Fibroblast of skin of right quadriceps (primary cell): ENCODE measurements at regions not wholly inside any gene's neighbourhood (a gene's known extent, or its start where the extent isn't known, plus 50 kb on each side); places are given as distances from the start of the nearest gene placed in this dataset.
"Not testable (repeated sequence)": the region's sequence is repeated elsewhere in the genome, so short reads cannot be mapped to it uniquely, and the experiment has no call there.

Source experiments
- DNase-seq: peaks from one replicate; pipeline ENCODE4 v3.0.0-alpha.2; 2013

DNA sequence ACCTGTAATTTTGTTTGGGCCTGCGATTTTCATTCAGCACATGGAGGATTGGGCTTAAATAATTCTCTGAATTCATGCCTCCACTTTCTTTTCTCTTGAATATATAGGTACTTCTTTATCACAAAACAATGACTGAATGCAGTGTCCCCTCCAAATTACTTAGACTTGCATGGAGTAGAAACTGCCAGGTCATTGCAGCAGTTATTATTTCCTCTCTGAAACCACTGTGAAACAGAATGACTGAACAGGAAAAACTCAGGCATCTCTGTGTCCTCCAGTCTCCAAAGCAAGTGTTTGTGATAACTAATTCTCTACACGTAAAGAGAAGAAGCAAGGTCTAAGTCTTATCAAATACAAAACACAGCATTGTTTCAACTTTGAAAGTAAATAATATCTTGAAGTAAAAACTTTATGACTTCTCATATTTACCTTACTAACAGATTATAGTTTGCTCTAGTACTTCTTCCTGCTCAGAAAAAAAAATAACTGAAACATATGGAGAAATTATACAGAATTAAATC lies 144.5 kb upstream of the DIAPH2 start:
- DNase-seq: no peak

- DNase-seq: not testable (repeated sequence)
Measured at GRCh38 chrX:96546281-96546680, 138.4 kb upstream of the DIAPH2 start.

GRCh38 chrX:96551322-96551872 lies 133.2 kb upstream of the DIAPH2 start:
- no peak for DNase-seq

GRCh38 chrX:96556886-96557285 lies 127.8 kb upstream of the DIAPH2 start:
- no peak for DNase-seq

GRCh38 chrX:96561129-96561528 lies 123.5 kb upstream of the DIAPH2 start:
- DNase-seq: not testable (repeated sequence)

- DNase-seq: peak; percentile 2
Measured at GRCh38 chrX:96563646-96564045, 121.0 kb upstream of the DIAPH2 start.

GRCh38 chrX:96564595-96564994 lies 120.0 kb upstream of the DIAPH2 start:
- DNase-seq: no peak

DNA sequence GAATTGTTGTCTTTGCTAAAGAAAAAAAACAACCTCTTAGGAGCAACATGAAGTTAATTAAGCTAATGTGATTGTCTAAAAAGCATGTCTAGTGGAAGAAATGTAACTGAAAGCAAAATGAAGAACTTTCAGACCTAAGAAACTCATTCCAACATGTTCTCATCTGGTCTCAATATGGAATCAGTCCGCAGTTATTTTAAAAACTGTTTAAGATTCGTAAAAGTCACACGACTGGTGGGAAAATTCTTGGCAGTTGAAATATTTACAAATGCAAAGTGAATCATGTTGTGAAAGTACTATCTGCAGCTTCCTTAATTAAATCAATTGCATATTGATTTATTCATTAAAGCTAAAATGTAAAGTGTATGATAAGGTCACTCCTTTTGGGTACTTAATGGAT lies 117.8 kb upstream of the DIAPH2 start:
- DNase-seq: no peak

DNA sequence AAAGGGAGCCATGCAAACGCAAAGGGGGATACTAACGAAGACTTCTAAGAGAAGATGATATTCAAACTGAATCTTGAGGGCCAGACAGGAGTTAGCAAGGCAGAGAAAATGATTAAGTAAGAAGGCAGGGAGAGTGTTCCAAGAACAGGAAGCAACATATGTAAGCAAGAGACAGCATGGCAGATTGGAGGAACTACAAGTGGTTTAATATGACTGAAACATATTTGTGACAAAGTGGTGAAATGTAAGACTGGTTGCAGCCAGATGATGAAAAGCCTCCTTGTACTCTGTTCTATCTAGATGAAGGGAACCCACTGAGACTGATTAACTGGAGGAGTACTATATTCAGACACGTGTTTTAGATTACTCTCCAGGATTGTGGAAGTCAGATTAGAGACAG lies 116.6 kb upstream of the DIAPH2 start:
- DNase-seq: no peak

DNA sequence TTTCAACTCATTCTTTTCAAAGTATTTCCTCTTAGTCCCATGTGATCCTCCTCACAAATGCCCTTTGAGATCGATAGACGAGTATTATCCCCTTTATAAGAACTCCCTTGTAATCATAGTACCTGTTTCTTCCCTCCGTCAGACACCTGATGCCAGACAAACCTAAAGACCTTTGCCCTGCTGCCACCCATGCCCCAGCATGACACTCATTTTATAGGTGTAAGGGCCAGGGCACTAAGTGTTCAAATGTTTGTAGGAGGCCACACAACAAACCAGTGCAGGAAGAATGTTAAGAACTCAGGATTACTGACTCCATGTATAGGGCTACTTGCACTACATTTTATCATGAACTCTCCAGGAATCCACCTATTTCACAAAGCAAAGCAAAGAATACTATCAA lies 115.6 kb upstream of the DIAPH2 start:
- no peak for DNase-seq

DNA sequence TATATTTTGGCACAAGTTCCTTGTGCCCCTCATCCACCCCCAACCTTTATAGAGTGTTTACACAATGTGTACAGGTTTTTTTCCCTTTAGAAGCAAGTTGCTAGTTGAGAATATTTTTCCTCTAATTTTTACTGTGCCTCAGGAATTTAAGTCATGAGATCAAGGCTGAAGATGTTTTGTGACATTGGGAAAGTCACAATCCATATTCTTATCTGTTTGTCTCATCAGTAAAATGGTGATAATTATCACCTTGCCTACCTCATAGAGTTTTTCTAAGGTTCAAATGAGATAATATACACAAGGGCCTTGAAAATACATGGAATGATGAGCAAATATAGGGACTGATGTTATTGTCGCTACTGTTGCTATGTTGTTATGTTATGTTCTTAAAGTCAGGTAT lies 109.6 kb upstream of the DIAPH2 start:
- DNase-seq: no peak

- DNase-seq: peak; percentile 6
Measured at GRCh38 chrX:96576368-96576767, 108.3 kb upstream of the DIAPH2 start.

DNA sequence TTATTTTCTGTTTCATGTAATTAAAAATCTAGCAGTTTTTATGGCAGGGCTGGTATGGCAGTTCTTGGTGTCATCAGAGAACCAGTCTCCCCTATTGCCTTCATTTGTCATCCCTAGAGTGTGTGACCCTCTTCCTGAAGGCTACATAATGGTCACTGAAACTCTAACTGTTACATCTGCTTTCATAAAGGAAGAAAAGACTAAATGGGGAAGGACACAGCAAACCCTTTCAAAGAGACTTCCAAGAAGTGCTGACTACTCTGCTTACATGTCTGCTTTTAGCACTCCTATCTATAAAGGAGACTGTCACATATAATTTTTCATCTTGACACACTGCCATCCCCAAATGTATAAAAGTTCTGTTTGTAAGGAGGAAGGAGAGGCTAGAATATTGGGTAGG lies 105.9 kb upstream of the DIAPH2 start:
- DNase-seq: no peak

GRCh38 chrX:96579252-96579651 lies 105.4 kb upstream of the DIAPH2 start:
- DNase-seq: no peak

- DNase-seq: no peak
Measured at GRCh38 chrX:96590403-96590802, 94.2 kb upstream of the DIAPH2 start.

GRCh38 chrX:96591421-96591820 lies 93.2 kb upstream of the DIAPH2 start:
- no peak for DNase-seq

DNA sequence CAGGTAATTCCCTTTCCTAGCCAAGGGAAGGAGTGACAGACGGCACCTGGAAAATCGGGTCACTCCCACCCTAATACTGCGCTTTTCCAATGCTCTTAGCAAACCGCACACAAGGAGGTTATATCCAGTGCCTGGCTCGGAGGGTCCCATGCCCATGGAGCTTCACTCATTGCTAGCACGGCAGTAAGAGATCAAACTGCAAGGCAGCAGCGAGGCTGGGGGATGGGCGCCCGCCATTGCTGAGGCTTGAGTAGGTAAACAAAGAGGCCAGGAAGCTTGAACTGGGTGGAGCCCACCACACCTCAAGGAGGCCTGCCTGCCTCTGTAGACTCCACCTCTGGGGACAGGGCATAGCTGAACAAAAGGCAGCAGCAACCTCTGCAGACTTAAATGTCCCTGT lies 86.8 kb upstream of the DIAPH2 start:
- not testable (repeated sequence) for DNase-seq

- DNase-seq: peak; percentile 59
Measured at GRCh38 chrX:96611619-96612362, 72.9 kb upstream of the DIAPH2 start.

DNA sequence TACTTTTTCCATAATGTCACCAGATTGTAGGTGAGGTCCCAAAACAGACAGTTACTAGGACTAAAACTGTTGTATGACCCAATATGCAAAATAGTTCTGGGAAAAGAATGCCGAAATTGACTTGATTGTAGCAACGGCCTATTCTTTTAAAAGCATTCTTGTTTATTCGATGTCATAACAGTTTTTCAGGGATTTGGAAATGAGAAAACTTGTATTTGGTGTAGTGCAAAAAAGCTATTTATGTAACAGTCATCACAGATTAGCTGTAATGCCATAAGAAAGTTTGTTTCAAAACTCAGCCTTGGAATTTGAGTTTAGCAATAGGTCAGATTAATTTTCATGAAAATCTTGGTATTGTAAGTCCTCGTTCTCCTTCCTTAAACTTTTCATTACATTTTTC lies 69.2 kb upstream of the DIAPH2 start:
- DNase-seq: no peak

GRCh38 chrX:96619588-96619987 lies 65.1 kb upstream of the DIAPH2 start:
- peak; percentile 1 for DNase-seq

DNA sequence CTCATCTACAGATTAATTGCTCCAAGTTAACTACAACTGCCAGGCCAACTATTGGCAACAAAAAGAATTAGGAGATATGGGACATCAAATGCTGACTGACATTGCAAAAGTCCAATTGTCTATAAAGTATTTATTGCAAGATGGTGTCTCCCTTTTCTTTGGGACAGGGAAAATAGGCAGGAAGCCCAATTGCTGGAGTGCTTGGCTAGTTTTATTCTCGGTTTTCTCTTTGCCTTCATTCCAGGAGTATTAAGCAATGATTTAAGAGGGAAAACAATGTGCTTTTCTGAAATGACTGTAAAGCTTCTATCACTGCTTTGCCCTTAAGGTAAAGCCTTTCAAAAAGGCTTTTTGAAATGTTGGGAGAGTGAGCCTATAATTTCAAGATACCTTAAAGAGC lies 62.8 kb upstream of the DIAPH2 start:
- DNase-seq: peak; percentile 1
